Left ventricle myocardium inferior (tissue), 1 donor: ENCODE measurements at regions not wholly inside any gene's neighbourhood (a gene's known extent, or its start where the extent isn't known, plus 50 kb on each side); places are given as distances from the start of the nearest gene placed in this dataset.
A peak's percentile ranks its signal among the peaks of the same experiment; 100 is the strongest.
"Not testable (repeated sequence)": the region's sequence is repeated elsewhere in the genome, so short reads cannot be mapped to it uniquely, and the experiment has no call there.

Experiments
- DNase-seq: peaks from one replicate; pipeline ENCODE4 v3.0.0-alpha.2; 2020
- H3K27ac ChIP-seq: fragments of 200-600 bp; replicated peaks from 2 replicates; pipeline ENCODE4 v1.8.0; 2021
- H3K27me3 ChIP-seq: fragments of 200-600 bp; 2 replicates; pipeline ENCODE4 v1.8.0; 2021; ENCODE audit warnings: low read depth
- H3K36me3 ChIP-seq: fragments of 200-600 bp; 2 replicates; pipeline ENCODE4 v1.8.0; 2021
- H3K4me1 ChIP-seq: fragments of 200-600 bp; 2 replicates; pipeline ENCODE4 v1.8.0; 2021
- H3K4me3 ChIP-seq: fragments of 200-600 bp; 2 replicates; pipeline ENCODE4 v1.8.0; 2021; ENCODE audit warnings: mild to moderate bottlenecking, moderate library complexity
- H3K9me3 ChIP-seq: fragments of 200-600 bp; replicated peaks from 2 replicates; pipeline ENCODE4 v1.8.0; 2021
- intact Hi-C: fragments of 100-400 bp; cut with micrococcal nuclease; formaldehyde crosslinking; loops from one replicate; pipeline ENCODE4 v1.11.0; 2022
- TF ChIP-seq, protein P1 (sequence below): fragments of 200-600 bp; IDR thresholded peaks from 2 replicates; pipeline ENCODE4 v1.8.0; 2021; ENCODE audit warnings: antibody characterized with exemption, mild to moderate bottlenecking, borderline replicate concordance
- donor health status: DM: no; HTN: yes; CAD: no; lungs with severe emphysema.

- H3K4me3 ChIP-seq = no peak overlapping the region
- peaks cover 25% of the 10 kb centered on the region for H3K9me3 ChIP-seq
- intact Hi-C loops = no loop called here
- DNase-seq = peak; percentile 2
- H3K36me3 ChIP-seq = no peaks in the 10 kb centered on the region
- TF ChIP-seq, protein P1, sequence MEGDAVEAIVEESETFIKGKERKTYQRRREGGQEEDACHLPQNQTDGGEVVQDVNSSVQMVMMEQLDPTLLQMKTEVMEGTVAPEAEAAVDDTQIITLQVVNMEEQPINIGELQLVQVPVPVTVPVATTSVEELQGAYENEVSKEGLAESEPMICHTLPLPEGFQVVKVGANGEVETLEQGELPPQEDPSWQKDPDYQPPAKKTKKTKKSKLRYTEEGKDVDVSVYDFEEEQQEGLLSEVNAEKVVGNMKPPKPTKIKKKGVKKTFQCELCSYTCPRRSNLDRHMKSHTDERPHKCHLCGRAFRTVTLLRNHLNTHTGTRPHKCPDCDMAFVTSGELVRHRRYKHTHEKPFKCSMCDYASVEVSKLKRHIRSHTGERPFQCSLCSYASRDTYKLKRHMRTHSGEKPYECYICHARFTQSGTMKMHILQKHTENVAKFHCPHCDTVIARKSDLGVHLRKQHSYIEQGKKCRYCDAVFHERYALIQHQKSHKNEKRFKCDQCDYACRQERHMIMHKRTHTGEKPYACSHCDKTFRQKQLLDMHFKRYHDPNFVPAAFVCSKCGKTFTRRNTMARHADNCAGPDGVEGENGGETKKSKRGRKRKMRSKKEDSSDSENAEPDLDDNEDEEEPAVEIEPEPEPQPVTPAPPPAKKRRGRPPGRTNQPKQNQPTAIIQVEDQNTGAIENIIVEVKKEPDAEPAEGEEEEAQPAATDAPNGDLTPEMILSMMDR = no peak
- H3K4me1 ChIP-seq = no peaks in the 10 kb centered on the region
- H3K27me3 ChIP-seq = peaks cover 2% of the 10 kb centered on the region
- H3K27ac ChIP-seq = no peak overlapping the region
Observed at GRCh38 chr9:134571326-134571931, 70.2 kb upstream of the COL5A1 start.

GRCh38 chr9:134571946-134572917 is 69.4 kb upstream of the COL5A1 start:
- no peaks in the 10 kb centered on the region for H3K36me3 ChIP-seq
- no peaks in the 10 kb centered on the region for H3K4me1 ChIP-seq
- TF ChIP-seq, protein P1 = no peak
- peak; percentile 3 for DNase-seq
- peaks cover 4% of the 10 kb centered on the region for H3K27me3 ChIP-seq
- peaks cover 17% of the 10 kb centered on the region for H3K9me3 ChIP-seq
- intact Hi-C loops = no loop called here
- no peak overlapping the region for H3K4me3 ChIP-seq
- H3K27ac ChIP-seq = no peak overlapping the region

- DNase-seq, H3K4me1 ChIP-seq, H3K4me3 ChIP-seq, H3K36me3 ChIP-seq, H3K27ac ChIP-seq, intact Hi-C loops: not testable (repeated sequence)
- Histone ChIP-seq H3K9me3 (peaks cover 13% of the 10 kb centered on the region), H3K27me3 (peaks cover 26% of the 10 kb centered on the region)
Observed at GRCh38 chr9:134574686-134575085, 66.9 kb upstream of the COL5A1 start.

- Histone ChIP-seq H3K4me3 (no peak overlapping the region), H3K4me1 (no peaks in the 10 kb centered on the region), H3K9me3 (peaks cover 17% of the 10 kb centered on the region), H3K36me3 (no peaks in the 10 kb centered on the region), H3K27me3 (peaks cover 27% of the 10 kb centered on the region), H3K27ac (no peak overlapping the region)
- DNase-seq = no peak
- intact Hi-C loops = no loop called here
- TF ChIP-seq, protein P1 = no peak
Observed at GRCh38 chr9:134575103-134575900, 66.3 kb upstream of the COL5A1 start.

- H3K4me1 ChIP-seq = no peaks in the 10 kb centered on the region
- no peaks in the 10 kb centered on the region for H3K36me3 ChIP-seq
- H3K9me3 ChIP-seq = peaks cover 23% of the 10 kb centered on the region
- DNase-seq = no peak
- no peak overlapping the region for H3K4me3 ChIP-seq
- no peak overlapping the region for H3K27ac ChIP-seq
- intact Hi-C loops = no loop called here
- TF ChIP-seq, protein P1 = no peak
- H3K27me3 ChIP-seq = peaks cover 32% of the 10 kb centered on the region
Observed at GRCh38 chr9:134575901-134576176, 65.8 kb upstream of the COL5A1 start.
